ENCODE measurements at regions not wholly inside any gene's neighbourhood (a gene's known extent, or its start where the extent isn't known, plus 50 kb on each side); places are given as distances from the start of the nearest gene placed in this dataset.

DNA sequence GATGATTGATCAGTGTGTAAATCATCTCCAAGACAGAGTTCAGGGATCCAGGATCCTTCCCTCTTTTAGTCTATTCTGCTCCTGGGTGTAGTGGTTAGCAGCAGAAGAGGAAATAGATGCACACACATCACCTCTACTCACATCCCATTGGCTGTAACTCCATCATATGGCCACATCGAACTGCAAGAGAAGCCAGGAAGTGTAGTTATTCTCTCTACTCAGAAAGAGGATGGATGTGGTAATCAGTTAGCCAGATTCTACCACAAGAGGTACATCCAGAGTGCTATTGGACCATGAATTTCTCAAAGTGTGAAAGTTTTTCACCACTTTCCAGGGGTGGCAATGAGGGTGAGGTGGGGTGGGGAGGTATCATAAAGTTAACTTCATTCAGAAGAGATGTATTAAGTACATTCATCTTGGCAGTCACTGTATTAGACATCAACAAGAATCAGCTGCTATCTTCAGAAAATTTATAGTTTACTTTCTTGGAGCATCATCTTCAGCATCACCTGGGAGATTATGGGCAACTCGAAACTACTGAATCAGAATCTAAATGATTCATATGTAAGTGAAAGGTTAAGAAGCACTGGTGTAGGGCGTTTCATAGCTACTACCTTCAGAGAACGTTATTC is 60.6 kb upstream of the GAP43 start:
- Histone ChIP-seq H3K9me3 (ENCODE audit: control insufficient read depth, insufficient read depth, low read length) (no peaks in the 10 kb centered on the region), H4K8ac (ENCODE audit: low read depth in 2 of 2, low read length in 2 of 2) (no peak overlapping the region), H4K91ac (ENCODE audit: insufficient read depth, low read depth, low read length) (no peak overlapping the region), H3K27me3 (ENCODE audit: control insufficient read depth, insufficient read depth, low read length) (peaks cover 4% of the 10 kb centered on the region; the same call in 1 of the 2 replicates), H3K9ac (ENCODE audit: low read depth, low read length) (no peak overlapping the region), H3K14ac (replicated peaks; ENCODE audit: low read depth, low read length) (no peak overlapping the region), H3K27ac (ENCODE audit: insufficient read depth, low read length) (no peak overlapping the region), H2AFZ (replicated peaks; ENCODE audit: low read length, poor library complexity) (no peak overlapping the region), H3K36me3 (ENCODE audit: control insufficient read depth, insufficient read depth, low read length) (no peaks in the 10 kb centered on the region), H2AK5ac (ENCODE audit: low read depth, low read length) (no peak overlapping the region), H3K4ac (ENCODE audit: low read depth, low read length) (no peak overlapping the region), H2BK120ac (ENCODE audit: low read depth, low read length) (no peak overlapping the region), H4K20me1 (ENCODE audit: insufficient read depth, low read length) (no peaks in the 10 kb centered on the region), H3K4me2 (ENCODE audit: low read depth, low read length) (no peak overlapping the region), H2BK20ac (ENCODE audit: low read depth, low read length) (no peak overlapping the region), H3K9me1 (ENCODE audit: insufficient read depth, low read length) (no peaks in the 10 kb centered on the region), H3K4me3 (ENCODE audit: insufficient read depth, low read depth, low read length) (no peak overlapping the region), H3K56ac (ENCODE audit: extremely low read depth, insufficient read depth, low read length) (no peak overlapping the region), H3K23ac (ENCODE audit: low read depth, low read length) (no peak overlapping the region), H3K4me1 (ENCODE audit: control insufficient read depth, insufficient read depth, low read length) (no peaks in the 10 kb centered on the region), H2AK9ac (replicated peaks; ENCODE audit: low read depth, low read length, poor library complexity) (no peak overlapping the region), H2BK15ac (ENCODE audit: low read depth, low read length) (no peak overlapping the region), H2BK5ac (ENCODE audit: low read depth, low read length, poor library complexity, severe bottlenecking) (no peak overlapping the region), H3K18ac (ENCODE audit: low read depth, low read length) (no peak overlapping the region), H4K5ac (ENCODE audit: low read depth, low read length) (no peak overlapping the region), H3K79me1 (ENCODE audit: low read depth in 1 of 2, low read length in 2 of 2) (no peaks in the 10 kb centered on the region)
- POLR2A ChIA-PET (ENCODE audit: unreplicated experiment): no interaction called here
- ATAC-seq (ENCODE audit: low read depth): no peak
- no peak for DNase-seq
- WGBS, 2 experiments (ENCODE audit: extremely low coverage in 2 of 2, insufficient read length in 1 of 2): 60% methylated on average over 2 of the region's 4 CpGs; no CpG with 5 or more reads in 1 of the 2 experiments
- CTCF ChIA-PET: no interaction called here
- no TSS peak for BruUV-seq (replicated peaks)
- intact Hi-C loops (cut with micrococcal nuclease) (no loop called here), in situ Hi-C loops (cut with MboI; ENCODE audit: low sequenced_read_pairs) (no loop called here), dilution Hi-C loops (cut with HindIII; ENCODE audit: low sequenced_read_pairs, unreplicated experiment) (no loop called here)
- TF ChIP-seq MAFK (IDR thresholded peaks at IDR 0.05; ENCODE audit: low read depth, low read length) (no peak), MAZ (IDR thresholded peaks at IDR 0.05; ENCODE audit: borderline replicate concordance, low read depth, low read length) (no peak), RCOR1 (IDR thresholded peaks at IDR 0.05; ENCODE audit: insufficient replicate concordance, low read length) (no peak)
- TF ChIP-seq, protein P1, sequence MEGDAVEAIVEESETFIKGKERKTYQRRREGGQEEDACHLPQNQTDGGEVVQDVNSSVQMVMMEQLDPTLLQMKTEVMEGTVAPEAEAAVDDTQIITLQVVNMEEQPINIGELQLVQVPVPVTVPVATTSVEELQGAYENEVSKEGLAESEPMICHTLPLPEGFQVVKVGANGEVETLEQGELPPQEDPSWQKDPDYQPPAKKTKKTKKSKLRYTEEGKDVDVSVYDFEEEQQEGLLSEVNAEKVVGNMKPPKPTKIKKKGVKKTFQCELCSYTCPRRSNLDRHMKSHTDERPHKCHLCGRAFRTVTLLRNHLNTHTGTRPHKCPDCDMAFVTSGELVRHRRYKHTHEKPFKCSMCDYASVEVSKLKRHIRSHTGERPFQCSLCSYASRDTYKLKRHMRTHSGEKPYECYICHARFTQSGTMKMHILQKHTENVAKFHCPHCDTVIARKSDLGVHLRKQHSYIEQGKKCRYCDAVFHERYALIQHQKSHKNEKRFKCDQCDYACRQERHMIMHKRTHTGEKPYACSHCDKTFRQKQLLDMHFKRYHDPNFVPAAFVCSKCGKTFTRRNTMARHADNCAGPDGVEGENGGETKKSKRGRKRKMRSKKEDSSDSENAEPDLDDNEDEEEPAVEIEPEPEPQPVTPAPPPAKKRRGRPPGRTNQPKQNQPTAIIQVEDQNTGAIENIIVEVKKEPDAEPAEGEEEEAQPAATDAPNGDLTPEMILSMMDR (conservative IDR thresholded peaks at IDR 0.05; ENCODE audit: low read depth, low read length): no peak
